Thyroid gland (tissue), 4 donors: ENCODE measurements at regions not wholly inside any gene's neighbourhood (a gene's known extent, or its start where the extent isn't known, plus 50 kb on each side); places are given as distances from the start of the nearest gene placed in this dataset.

Experiments used
- DNase-seq, 2 donors: peaks; one replicate each; pipeline ENCODE4 v3.0.0-alpha.2; 2019
- H3K27ac ChIP-seq, 3 donors: fragments of 200-600 bp; sonication (generic); 1 replicate in 2 of 3; 2 replicates in 1 of 3; pipeline ENCODE4 v1.5.1; 2016 to 2019; ENCODE audit warnings: mild to moderate bottlenecking in 1 of 3, moderate library complexity in 1 of 3
- H3K27me3 ChIP-seq: fragments of 200-600 bp; sonication (generic); one replicate; pipeline ENCODE4 v1.5.1; 2019
- H3K36me3 ChIP-seq, 2 donors: fragments of 200-600 bp; sonication (generic); one replicate each; pipeline ENCODE4 v1.5.1; 2016 to 2019
- H3K4me1 ChIP-seq, 2 donors: fragments of 200-600 bp; sonication (generic); one replicate each; pipeline ENCODE4 v1.5.1; 2017 to 2019
- H3K4me3 ChIP-seq, 3 donors: fragments of 200-600 bp; sonication (generic); replicated peaks in 1 of 3; 1 replicate in 2 of 3; 2 replicates in 1 of 3; pipeline ENCODE4 v1.5.1; 2016; ENCODE audit warnings: mild to moderate bottlenecking in 1 of 3
- H3K9me3 ChIP-seq: fragments of 200-600 bp; sonication (generic); one replicate; pipeline ENCODE4 v1.5.1; 2017
- POLR2A ChIP-seq, 2 donors: fragments of 450-650 bp; IDR thresholded peaks; one replicate each; pipeline ENCODE4 v1.6.1; 2017; ENCODE audit warnings: antibody characterized with exemption in 2 of 2, mild to moderate bottlenecking in 2 of 2, moderate library complexity in 1 of 2
- WGBS, 2 donors: methylation state at CpG; one replicate each; pipeline ENCODE4 v1.1.5; 2017; 5-methylcytosine and 5-hydroxymethylcytosine counted together
- intact Hi-C: fragments of 100-400 bp; cut with DNase I; formaldehyde crosslinking; loops from one replicate; pipeline ENCODE4 v1.15.1; 2023
- TF ChIP-seq, protein P1 (sequence below), 6 experiments: fragments of 200-600 bp in 3 of 6; fragments of 450-650 bp in 3 of 6; sonication (generic) in 3 of 6; IDR thresholded peaks; one replicate each; pipeline ENCODE4 v1.5.1; 2016 to 2019; ENCODE audit warnings: antibody characterized with exemption in 6 of 6, mild to moderate bottlenecking in 2 of 6, inconsistent platforms in 1 of 6, moderate library complexity in 1 of 6

DNA sequence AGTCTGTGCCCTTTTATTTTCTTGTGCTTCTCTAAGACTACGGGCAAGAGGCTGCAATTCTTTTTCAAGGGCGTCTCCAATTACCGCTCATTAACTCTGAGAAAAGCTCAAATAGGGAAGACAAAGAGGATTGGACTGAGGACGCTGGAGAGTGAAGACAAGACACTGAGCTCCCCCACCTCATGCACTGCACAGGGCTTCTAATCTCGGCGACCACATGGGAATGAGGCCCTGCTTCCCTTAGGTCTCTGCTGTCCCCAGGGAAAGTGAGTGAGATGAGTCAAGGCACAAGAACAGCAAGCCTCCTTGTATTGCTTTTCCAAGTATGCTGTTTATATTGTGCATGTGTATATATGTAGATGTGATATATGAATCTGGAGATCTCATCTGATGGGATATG is 392.2 kb upstream of the CFAP20DC start:
- no peaks in the 10 kb centered on the region for H3K9me3 ChIP-seq
- no peaks in the 10 kb centered on the region for H3K27me3 ChIP-seq
- no peaks in the 10 kb centered on the region for H3K36me3 ChIP-seq
- H3K4me1 ChIP-seq = no peaks in the 10 kb centered on the region
- no peak overlapping the region for H3K4me3 ChIP-seq
- no peak overlapping the region for H3K27ac ChIP-seq
- DNase-seq = no peak
- intact Hi-C loops = no loop called here
- WGBS, 2 donors = 65 to 71% methylated on average over 6 of the region's 6 CpGs
- TF ChIP-seq, protein P1, sequence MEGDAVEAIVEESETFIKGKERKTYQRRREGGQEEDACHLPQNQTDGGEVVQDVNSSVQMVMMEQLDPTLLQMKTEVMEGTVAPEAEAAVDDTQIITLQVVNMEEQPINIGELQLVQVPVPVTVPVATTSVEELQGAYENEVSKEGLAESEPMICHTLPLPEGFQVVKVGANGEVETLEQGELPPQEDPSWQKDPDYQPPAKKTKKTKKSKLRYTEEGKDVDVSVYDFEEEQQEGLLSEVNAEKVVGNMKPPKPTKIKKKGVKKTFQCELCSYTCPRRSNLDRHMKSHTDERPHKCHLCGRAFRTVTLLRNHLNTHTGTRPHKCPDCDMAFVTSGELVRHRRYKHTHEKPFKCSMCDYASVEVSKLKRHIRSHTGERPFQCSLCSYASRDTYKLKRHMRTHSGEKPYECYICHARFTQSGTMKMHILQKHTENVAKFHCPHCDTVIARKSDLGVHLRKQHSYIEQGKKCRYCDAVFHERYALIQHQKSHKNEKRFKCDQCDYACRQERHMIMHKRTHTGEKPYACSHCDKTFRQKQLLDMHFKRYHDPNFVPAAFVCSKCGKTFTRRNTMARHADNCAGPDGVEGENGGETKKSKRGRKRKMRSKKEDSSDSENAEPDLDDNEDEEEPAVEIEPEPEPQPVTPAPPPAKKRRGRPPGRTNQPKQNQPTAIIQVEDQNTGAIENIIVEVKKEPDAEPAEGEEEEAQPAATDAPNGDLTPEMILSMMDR (IDR thresholded peaks at IDR 0.05) = no peak
- no peak for TF ChIP-seq POLR2A (IDR thresholded peaks at IDR 0.05)

GRCh38 chr3:59440285-59441028 is 390.6 kb upstream of the CFAP20DC start:
- WGBS, 2 donors = 74 to 76% methylated on average over 5 of the region's 5 CpGs
- H3K4me3 ChIP-seq = no peak overlapping the region

GRCh38 chr3:59438492-59438891 is 388.7 kb upstream of the CFAP20DC start:
- H3K27ac ChIP-seq = no peak overlapping the region
- intact Hi-C loops = no loop called here
- H3K27me3 ChIP-seq = no peaks in the 10 kb centered on the region
- WGBS, 2 donors = 85 to 90% methylated on average over 5 of the region's 5 CpGs
- no peaks in the 10 kb centered on the region for H3K9me3 ChIP-seq
- H3K4me3 ChIP-seq = no peak overlapping the region
- H3K4me1 ChIP-seq = no peaks in the 10 kb centered on the region
- DNase-seq = no peak
- TF ChIP-seq, protein P1 (IDR thresholded peaks at IDR 0.05) = no peak
- TF ChIP-seq POLR2A (IDR thresholded peaks at IDR 0.05) = no peak
- no peaks in the 10 kb centered on the region for H3K36me3 ChIP-seq

More at GRCh38 chr3:59440285-59441028, 390.6 kb upstream of the CFAP20DC start:
- H3K36me3 ChIP-seq = no peaks in the 10 kb centered on the region
- H3K27me3 ChIP-seq = no peaks in the 10 kb centered on the region
- H3K9me3 ChIP-seq = no peaks in the 10 kb centered on the region
- H3K27ac ChIP-seq = no peak overlapping the region
- TF ChIP-seq, protein P1 (IDR thresholded peaks at IDR 0.05) = no peak
- TF ChIP-seq POLR2A (IDR thresholded peaks at IDR 0.05) = no peak
- no peak for DNase-seq
- H3K4me1 ChIP-seq = no peaks in the 10 kb centered on the region
- intact Hi-C loops = no loop called here

- no peak overlapping the region for H3K27ac ChIP-seq
- H3K4me1 ChIP-seq = no peaks in the 10 kb centered on the region
- no peak for TF ChIP-seq POLR2A (IDR thresholded peaks at IDR 0.05)
- TF ChIP-seq, protein P1 (IDR thresholded peaks at IDR 0.05) = no peak
- no peak overlapping the region for H3K4me3 ChIP-seq
- DNase-seq = no peak
- no peaks in the 10 kb centered on the region for H3K27me3 ChIP-seq
- intact Hi-C loops = no loop called here
- H3K9me3 ChIP-seq = no peaks in the 10 kb centered on the region
- no peaks in the 10 kb centered on the region for H3K36me3 ChIP-seq
- WGBS, 2 donors = 83 to 91% methylated on average over 2 of the region's 2 CpGs
Observed at GRCh38 chr3:59436164-59436958, 386.5 kb upstream of the CFAP20DC start.

- H3K36me3 ChIP-seq = no peaks in the 10 kb centered on the region
- no peaks in the 10 kb centered on the region for H3K4me1 ChIP-seq
- no peak overlapping the region for H3K4me3 ChIP-seq
- intact Hi-C loops = no loop called here
- WGBS, 2 donors = 79 to 88% methylated on average over 4 of the region's 4 CpGs
- H3K27me3 ChIP-seq = no peaks in the 10 kb centered on the region
- no peak for DNase-seq
- H3K27ac ChIP-seq = no peak overlapping the region
- no peak for TF ChIP-seq POLR2A (IDR thresholded peaks at IDR 0.05)
- H3K9me3 ChIP-seq = no peaks in the 10 kb centered on the region
Observed at GRCh38 chr3:59433546-59433945, 383.7 kb upstream of the CFAP20DC start.
